Testis (tissue), 2 donors: ENCODE measurements at regions not wholly inside any gene's neighbourhood (a gene's known extent, or its start where the extent isn't known, plus 50 kb on each side); places are given as distances from the start of the nearest gene placed in this dataset.
A peak's percentile ranks its signal among the peaks of the same experiment; 100 is the strongest.

Experiments used
- DNase-seq: peaks from one replicate; pipeline ENCODE4 v3.0.0-alpha.2; 2019
- H3K27ac ChIP-seq, 2 donors: fragments of 200-600 bp; sonication (generic); one replicate each; pipeline ENCODE4 v1.5.1; 2019
- H3K27me3 ChIP-seq: fragments of 200-600 bp; sonication (generic); one replicate; pipeline ENCODE4 v1.5.1; 2019
- H3K36me3 ChIP-seq: fragments of 200-600 bp; sonication (generic); one replicate; pipeline ENCODE4 v1.5.1; 2017; ENCODE audit warnings: low read depth; ENCODE audit errors: missing control alignments
- H3K4me1 ChIP-seq: fragments of 200-600 bp; sonication (generic); one replicate; pipeline ENCODE4 v1.5.1; 2019
- H3K4me3 ChIP-seq, 2 donors: fragments of 200-600 bp; sonication (generic); one replicate each; pipeline ENCODE4 v1.5.1; 2017 to 2019
- H3K9me3 ChIP-seq: fragments of 200-600 bp; sonication (generic); one replicate; pipeline ENCODE4 v1.5.1; 2017
- CTCF ChIP-seq, 3 experiments: fragments of 450-650 bp in 2 of 3; fragments of 200-600 bp in 1 of 3; sonication (generic) in 1 of 3; IDR thresholded peaks; one replicate each; pipeline ENCODE4 v1.5.1; 2016 to 2019; ENCODE audit warnings: antibody characterized with exemption in 3 of 3, mild to moderate bottlenecking in 2 of 3, moderate library complexity in 1 of 3
- POLR2A ChIP-seq: fragments of 450-650 bp; IDR thresholded peaks from one replicate; pipeline ENCODE4 v1.6.1; 2017; ENCODE audit warnings: antibody characterized with exemption, mild to moderate bottlenecking, moderate library complexity
- WGBS, 2 donors: methylation state at CpG; one replicate each; pipeline ENCODE4 v1.1.5; 2018; 5-methylcytosine and 5-hydroxymethylcytosine counted together
- intact Hi-C: fragments of 100-400 bp; cut with DNase I; formaldehyde crosslinking; loops from one replicate; pipeline ENCODE4 v1.15.1; 2023; ENCODE audit warnings: low total_unique reads

GRCh38 chr10:80896959-80897358, 359.3 kb downstream of the SH2D4B start:
- H3K36me3 ChIP-seq = no peaks in the 10 kb centered on the region
- H3K4me3 ChIP-seq = no peak overlapping the region
- H3K9me3 ChIP-seq = no peaks in the 10 kb centered on the region
- WGBS, 2 donors = 71 to 72% methylated on average over 7 of the region's 7 CpGs
- intact Hi-C loops = no loop called here
- H3K4me1 ChIP-seq = no peaks in the 10 kb centered on the region
- no peak overlapping the region for H3K27ac ChIP-seq
- DNase-seq = no peak
- no peak for TF ChIP-seq POLR2A
- TF ChIP-seq CTCF (IDR thresholded peaks at IDR 0.05) = no peak
- no peaks in the 10 kb centered on the region for H3K27me3 ChIP-seq

- intact Hi-C loops = no loop called here
- Histone ChIP-seq H3K27ac (no peak overlapping the region), H3K36me3 (no peaks in the 10 kb centered on the region), H3K4me3 (no peak overlapping the region), H3K27me3 (no peaks in the 10 kb centered on the region), H3K9me3 (no peaks in the 10 kb centered on the region), H3K4me1 (no peaks in the 10 kb centered on the region)
- DNase-seq = no peak
- WGBS, 2 donors = 77 to 88% methylated on average over 1 of the region's 1 CpG
- TF ChIP-seq POLR2A (no peak), CTCF (IDR thresholded peaks at IDR 0.05) (no peak)
Observed at GRCh38 chr10:80900661-80901060, 363.0 kb downstream of the SH2D4B start.

GRCh38 chr10:80908611-80909010, 370.9 kb downstream of the SH2D4B start:
- Histone ChIP-seq H3K9me3 (no peaks in the 10 kb centered on the region), H3K36me3 (no peaks in the 10 kb centered on the region), H3K27ac (no peak overlapping the region), H3K4me1 (no peaks in the 10 kb centered on the region), H3K4me3 (no peak overlapping the region), H3K27me3 (no peaks in the 10 kb centered on the region)
- intact Hi-C loops = no loop called here
- 60 to 64% methylated on average over 6 of the region's 6 CpGs for WGBS, 2 donors
- DNase-seq = no peak
- TF ChIP-seq CTCF (IDR thresholded peaks at IDR 0.05) (no peak), POLR2A (no peak)

- 58 to 70% methylated on average over 5 of the region's 5 CpGs for WGBS, 2 donors
- intact Hi-C loops = no loop called here
- Histone ChIP-seq H3K4me3 (no peak overlapping the region), H3K4me1 (no peaks in the 10 kb centered on the region), H3K27me3 (no peaks in the 10 kb centered on the region), H3K27ac (no peak overlapping the region), H3K9me3 (no peaks in the 10 kb centered on the region), H3K36me3 (no peaks in the 10 kb centered on the region)
- no peak for TF ChIP-seq CTCF (IDR thresholded peaks at IDR 0.05)
- TF ChIP-seq POLR2A = no peak
- no peak for DNase-seq
Observed at GRCh38 chr10:80909254-80909653, 371.6 kb downstream of the SH2D4B start.

- Histone ChIP-seq H3K36me3 (no peaks in the 10 kb centered on the region), H3K4me1 (no peaks in the 10 kb centered on the region), H3K9me3 (no peaks in the 10 kb centered on the region), H3K27me3 (no peaks in the 10 kb centered on the region), H3K4me3 (no peak overlapping the region), H3K27ac (no peak overlapping the region)
- intact Hi-C loops = no loop called here
- TF ChIP-seq CTCF (IDR thresholded peaks at IDR 0.05) = no peak
- no peak for TF ChIP-seq POLR2A
- DNase-seq = peak; percentile 60
- WGBS, 2 donors = 31 to 34% methylated on average over 4 to 5 of the region's 5 CpGs
Observed at GRCh38 chr10:80917636-80918035, 379.9 kb downstream of the SH2D4B start.
